Breast epithelium (tissue), 3 donors: ENCODE measurements at regions not wholly inside any gene's neighbourhood (a gene's known extent, or its start where the extent isn't known, plus 50 kb on each side); places are given as distances from the start of the nearest gene placed in this dataset.

Source experiments
- CTCF ChIP-seq, 3 donors: fragments of 450-650 bp; IDR thresholded peaks; one replicate each; pipeline ENCODE4 v1.5.1; 2016 to 2017; ENCODE audit warnings: antibody characterized with exemption in 3 of 3, mild to moderate bottlenecking in 3 of 3, moderate library complexity in 3 of 3
- POLR2A ChIP-seq: fragments of 450-650 bp; IDR thresholded peaks from one replicate; pipeline ENCODE4 v1.6.1; 2016; ENCODE audit warnings: antibody characterized with exemption, mild to moderate bottlenecking, moderate library complexity
- POLR2AphosphoS5 ChIP-seq, 3 donors: sonication (generic); formaldehyde crosslinking; IDR thresholded peaks; one replicate each; pipeline ENCODE4 v1.6.1; 2017; ENCODE audit warnings: antibody characterized with exemption in 3 of 3

GRCh38 chr1:194990483-194990882 is 1617.8 kb downstream of the KCNT2 start:
- TF ChIP-seq CTCF (IDR thresholded peaks at IDR 0.05): no peak
- no peak for TF ChIP-seq POLR2AphosphoS5 (IDR thresholded peaks at IDR 0.05)
- TF ChIP-seq POLR2A: no peak
